HG03558 (cell line): ENCODE measurements at regions not wholly inside any gene's neighbourhood (a gene's known extent, or its start where the extent isn't known, plus 50 kb on each side); places are given as distances from the start of the nearest gene placed in this dataset.
"Not testable (repeated sequence)": the region's sequence is repeated elsewhere in the genome, so short reads cannot be mapped to it uniquely, and the experiment has no call there.

ENCODE experiments used
- ATAC-seq: cut with Tn5 transposase; IDR thresholded peaks from one replicate; pipeline ENCODE4 v1.9.1; 2021; ENCODE audit warnings: moderate number of reproducible peaks; ENCODE audit not compliant: unreplicated experiment; ENCODE audit errors: extremely low read depth

GRCh38 chr6:133042550-133043120 lies 198.5 kb upstream of the EYA4 start:
- no peak for ATAC-seq

GRCh38 chr6:133046576-133046975 lies 194.6 kb upstream of the EYA4 start:
- ATAC-seq: no peak

GRCh38 chr6:133047065-133047665 lies 194.0 kb upstream of the EYA4 start:
- no peak for ATAC-seq

GRCh38 chr6:133047706-133048105 lies 193.5 kb upstream of the EYA4 start:
- no peak for ATAC-seq

GRCh38 chr6:133051240-133051639 lies 189.9 kb upstream of the EYA4 start:
- no peak for ATAC-seq

- ATAC-seq: no peak
Measured at GRCh38 chr6:133052465-133052864, 188.7 kb upstream of the EYA4 start.

- ATAC-seq: no peak
Measured at GRCh38 chr6:133055441-133055966, 185.7 kb upstream of the EYA4 start.

GRCh38 chr6:133057352-133057751 lies 183.8 kb upstream of the EYA4 start:
- no peak for ATAC-seq

GRCh38 chr6:133062077-133062476 lies 179.1 kb upstream of the EYA4 start:
- ATAC-seq: no peak

- no peak for ATAC-seq
Measured at GRCh38 chr6:133062696-133063306, 178.4 kb upstream of the EYA4 start.

GRCh38 chr6:133067960-133068359 lies 173.2 kb upstream of the EYA4 start:
- no peak for ATAC-seq

- no peak for ATAC-seq
Measured at GRCh38 chr6:133070410-133071043, 170.6 kb upstream of the EYA4 start.

- ATAC-seq: no peak
Measured at GRCh38 chr6:133079901-133080300, 161.3 kb upstream of the EYA4 start.

- ATAC-seq: no peak
Measured at GRCh38 chr6:133083248-133083967, 157.7 kb upstream of the EYA4 start.

GRCh38 chr6:133085471-133085870 lies 155.7 kb upstream of the EYA4 start:
- no peak for ATAC-seq

- ATAC-seq: no peak
Measured at GRCh38 chr6:133085896-133086295, 155.3 kb upstream of the EYA4 start.

GRCh38 chr6:133088931-133089695 lies 152.0 kb upstream of the EYA4 start:
- ATAC-seq: no peak

- ATAC-seq: no peak
Measured at GRCh38 chr6:133092199-133092598, 149.0 kb upstream of the EYA4 start.

- no peak for ATAC-seq
Measured at GRCh38 chr6:133092771-133093170, 148.4 kb upstream of the EYA4 start.

GRCh38 chr6:133093211-133093610 lies 147.9 kb upstream of the EYA4 start:
- ATAC-seq: not testable (repeated sequence)
